ENCODE measurements at regions not wholly inside any gene's neighbourhood (a gene's known extent, or its start where the extent isn't known, plus 50 kb on each side); places are given as distances from the start of the nearest gene placed in this dataset.
A peak's percentile ranks its signal among the peaks of the same experiment; 100 is the strongest.

GRCh38 chr5:74192606-74193299, 447.8 kb downstream of the ENC1 start:
- no peak overlapping the region for H3K4me2 ChIP-seq (ENCODE audit: control insufficient read depth, insufficient read depth)
- FAIRE-seq (no peak), DNase-seq (ENCODE audit: low read depth, low spot score) (no peak), ATAC-seq (peak; percentile 40)
- H3K4me1 ChIP-seq (ENCODE audit: control insufficient read depth, insufficient read depth, low read length), result peaks cover 14% of the 10 kb centered on the region
- no peaks in the 10 kb centered on the region; the same call in 1 of the 3 replicates for H3K9me3 ChIP-seq (replicated peaks; ENCODE audit: control insufficient read depth, insufficient read depth, low read length)
- in situ Hi-C loops (cut with MboI), result no loop called here
- H2AFZ ChIP-seq (ENCODE audit: control insufficient read depth, low read depth, low read length), result peak overlapping the region; percentile 34; the same call in 1 of the 2 replicates
- ChIA-PET RAD21 (ENCODE audit: unreplicated experiment) (no interaction called here), SMC1A (ENCODE audit: uncharacterized antibody, unreplicated experiment) (interaction anchor here (1.2 kb wide), 1 partner anchor 14 kb away, joined by 3 read pairs; no protein-coding TSS in a partner anchor), POLR2A (no interaction called here), CTCF (interaction anchor here (1.7 to 1.9 kb wide), 2 partner anchors 12 to 14 kb away, joined by 5 to 8 read pairs; no protein-coding TSS in a partner anchor)
- no peak for TF ChIP-seq RB1 (IDR thresholded peaks at IDR 0.05; ENCODE audit: borderline replicate concordance)
- no peak for TF ChIP-seq HSF1 (IDR thresholded peaks at IDR 0.05; ENCODE audit: low read depth, low read length)
- TF ChIP-seq E2F8 (IDR thresholded peaks at IDR 0.05; ENCODE audit: low read depth, partially characterized antibody), result no peak
- TF ChIP-seq CBX5 (IDR thresholded peaks at IDR 0.05; ENCODE audit: low read depth), result no peak
- TF ChIP-seq ZBED1 (IDR thresholded peaks at IDR 0.05; ENCODE audit: borderline replicate concordance), result no peak
- TF ChIP-seq SIX5 (IDR thresholded peaks at IDR 0.05; ENCODE audit: low read depth, low read length, severe bottlenecking), result no peak
- no peak for TF ChIP-seq ZSCAN29 (IDR thresholded peaks at IDR 0.05)
- TF ChIP-seq ESRRA (IDR thresholded peaks at IDR 0.05; ENCODE audit: low read length), result no peak
- H3K4me3 ChIP-seq, result no peak overlapping the region
- WGBS (ENCODE audit: insufficient coverage, insufficient replicate concordance, low lambda C conversion rate, missing lambda C conversion rate), result 40% methylated on average over 9 of the region's 9 CpGs
- intact Hi-C loops (cut with micrococcal nuclease; ENCODE audit: unreplicated experiment), result loop anchor here (10.0 kb wide), 1 partner anchor 288 kb away; no protein-coding TSS in a partner anchor
- no TSS peak for BruUV-seq (replicated peaks)
- no peaks in the 10 kb centered on the region for H3K36me3 ChIP-seq (ENCODE audit: control insufficient read depth in 2 of 2, insufficient read depth in 2 of 2, low read length in 1 of 2)
- H3K27ac ChIP-seq (ENCODE audit: control insufficient read depth, insufficient read depth), result no peak overlapping the region; the same call in 1 of the 2 replicates
- H4K20me1 ChIP-seq (ENCODE audit: control insufficient read depth, insufficient read depth), result no peaks in the 10 kb centered on the region
- H3K9ac ChIP-seq (ENCODE audit: control insufficient read depth, insufficient read depth, low read length), result no peak overlapping the region
- H3K79me2 ChIP-seq (ENCODE audit: control insufficient read depth, insufficient read depth, low read length), result no peaks in the 10 kb centered on the region
- no peaks in the 10 kb centered on the region; a peak in 1 of 4 replicates for H3K27me3 ChIP-seq (replicated peaks in 1 of 2; ENCODE audit: control insufficient read depth in 2 of 2, insufficient read depth in 2 of 2, low read length in 1 of 2)
